Tibial nerve (tissue), 3 donors: ENCODE measurements at regions not wholly inside any gene's neighbourhood (a gene's known extent, or its start where the extent isn't known, plus 50 kb on each side); places are given as distances from the start of the nearest gene placed in this dataset.

Source experiments
- CTCF ChIP-seq, 5 experiments: fragments of 200-600 bp in 3 of 5; fragments of 450-650 bp in 2 of 5; sonication (generic) in 3 of 5; IDR thresholded peaks; one replicate each; pipeline ENCODE4 v1.5.1; 2016 to 2019; ENCODE audit warnings: antibody characterized with exemption in 5 of 5, mild to moderate bottlenecking in 3 of 5, moderate library complexity in 2 of 5
- POLR2A ChIP-seq, 2 donors: fragments of 450-650 bp; IDR thresholded peaks; one replicate each; pipeline ENCODE4 v1.6.1; 2017; ENCODE audit warnings: antibody characterized with exemption in 2 of 2, mild to moderate bottlenecking in 2 of 2, moderate library complexity in 2 of 2

GRCh38 chr4:125722009-125722408, 407.3 kb downstream of the FAT4 start:
- TF ChIP-seq CTCF (IDR thresholded peaks at IDR 0.05) (no peak), POLR2A (IDR thresholded peaks at IDR 0.05) (no peak)
